ENCODE measurements at regions not wholly inside any gene's neighbourhood (a gene's known extent, or its start where the extent isn't known, plus 50 kb on each side); places are given as distances from the start of the nearest gene placed in this dataset.

DNA sequence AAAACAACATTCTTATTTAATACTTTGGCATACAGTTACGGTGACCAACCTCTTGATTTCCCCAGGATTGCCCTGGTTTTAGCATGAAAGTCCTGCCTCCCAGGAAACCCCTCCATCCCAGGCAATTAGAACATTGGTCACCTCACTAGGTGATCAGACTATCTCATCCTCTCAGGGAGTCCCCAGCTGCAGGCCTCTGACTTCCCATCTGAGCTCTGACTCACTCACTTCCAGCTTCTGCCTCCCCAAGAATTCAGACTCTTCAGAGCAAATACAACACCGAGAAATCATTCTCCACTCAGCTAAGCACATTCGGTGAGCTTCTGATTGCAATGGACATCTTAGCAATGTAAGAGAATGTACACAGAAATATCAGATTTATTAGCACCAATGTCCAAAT, 92.4 kb upstream of the HES1 start:
- TF ChIP-seq, protein P1, sequence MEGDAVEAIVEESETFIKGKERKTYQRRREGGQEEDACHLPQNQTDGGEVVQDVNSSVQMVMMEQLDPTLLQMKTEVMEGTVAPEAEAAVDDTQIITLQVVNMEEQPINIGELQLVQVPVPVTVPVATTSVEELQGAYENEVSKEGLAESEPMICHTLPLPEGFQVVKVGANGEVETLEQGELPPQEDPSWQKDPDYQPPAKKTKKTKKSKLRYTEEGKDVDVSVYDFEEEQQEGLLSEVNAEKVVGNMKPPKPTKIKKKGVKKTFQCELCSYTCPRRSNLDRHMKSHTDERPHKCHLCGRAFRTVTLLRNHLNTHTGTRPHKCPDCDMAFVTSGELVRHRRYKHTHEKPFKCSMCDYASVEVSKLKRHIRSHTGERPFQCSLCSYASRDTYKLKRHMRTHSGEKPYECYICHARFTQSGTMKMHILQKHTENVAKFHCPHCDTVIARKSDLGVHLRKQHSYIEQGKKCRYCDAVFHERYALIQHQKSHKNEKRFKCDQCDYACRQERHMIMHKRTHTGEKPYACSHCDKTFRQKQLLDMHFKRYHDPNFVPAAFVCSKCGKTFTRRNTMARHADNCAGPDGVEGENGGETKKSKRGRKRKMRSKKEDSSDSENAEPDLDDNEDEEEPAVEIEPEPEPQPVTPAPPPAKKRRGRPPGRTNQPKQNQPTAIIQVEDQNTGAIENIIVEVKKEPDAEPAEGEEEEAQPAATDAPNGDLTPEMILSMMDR (IDR thresholded peaks at IDR 0.05) = no peak
- TF ChIP-seq POLR2AphosphoS5 (IDR thresholded peaks at IDR 0.05) = no peak

Measured in prostate gland (tissue), 2 donors.